Loucy (cell line): ENCODE measurements at regions not wholly inside any gene's neighbourhood (a gene's known extent, or its start where the extent isn't known, plus 50 kb on each side); places are given as distances from the start of the nearest gene placed in this dataset.

Experiments used
- EZH2phosphoT487 ChIP-seq: fragments of 200-600 bp; IDR thresholded peaks from 2 replicates; pipeline ENCODE4 v1.6.1; 2018; ENCODE audit warnings: antibody characterized with exemption, mild to moderate bottlenecking, moderate library complexity, borderline replicate concordance
- TF ChIP-seq, protein P1 (sequence below): fragments of 200-600 bp; sonication (generic); conservative IDR thresholded peaks from 2 replicates; pipeline ENCODE4 v1.5.1; 2014; ENCODE audit warnings: mild to moderate bottlenecking, antibody characterized with exemption, low read length

DNA sequence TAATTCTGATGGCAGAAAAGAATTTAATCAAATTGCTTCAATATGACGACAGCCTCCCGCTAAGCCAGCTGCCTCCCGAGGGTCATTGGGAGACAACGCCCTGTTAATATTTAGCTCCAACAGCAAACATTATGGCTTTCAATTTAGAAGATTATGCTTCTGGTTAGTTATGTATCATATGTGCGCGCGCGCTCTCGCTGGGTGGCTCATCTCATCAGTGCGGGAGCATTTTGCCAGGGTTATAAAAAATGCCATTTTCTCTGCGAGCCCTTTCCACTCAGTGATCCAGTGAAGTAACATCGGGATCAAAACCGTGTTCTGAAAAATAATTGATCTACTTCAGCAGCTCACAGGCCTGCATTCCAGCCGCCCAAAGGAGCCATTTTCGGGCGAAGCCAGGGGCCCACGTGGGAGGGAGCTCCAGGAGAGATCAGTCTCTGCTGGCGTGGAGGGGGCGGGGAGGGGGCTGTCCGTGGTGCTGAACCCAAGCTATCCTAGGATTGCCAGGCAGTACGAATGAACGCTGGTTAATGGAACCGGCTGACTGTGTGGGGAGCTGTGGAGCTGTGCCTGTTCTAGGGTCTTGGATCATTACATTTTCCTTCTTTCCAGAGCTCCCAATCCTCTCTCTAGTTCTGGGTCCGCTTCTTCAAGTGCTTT lies 219.1 kb upstream of the ZC3H12A start:
- TF ChIP-seq, protein P1, sequence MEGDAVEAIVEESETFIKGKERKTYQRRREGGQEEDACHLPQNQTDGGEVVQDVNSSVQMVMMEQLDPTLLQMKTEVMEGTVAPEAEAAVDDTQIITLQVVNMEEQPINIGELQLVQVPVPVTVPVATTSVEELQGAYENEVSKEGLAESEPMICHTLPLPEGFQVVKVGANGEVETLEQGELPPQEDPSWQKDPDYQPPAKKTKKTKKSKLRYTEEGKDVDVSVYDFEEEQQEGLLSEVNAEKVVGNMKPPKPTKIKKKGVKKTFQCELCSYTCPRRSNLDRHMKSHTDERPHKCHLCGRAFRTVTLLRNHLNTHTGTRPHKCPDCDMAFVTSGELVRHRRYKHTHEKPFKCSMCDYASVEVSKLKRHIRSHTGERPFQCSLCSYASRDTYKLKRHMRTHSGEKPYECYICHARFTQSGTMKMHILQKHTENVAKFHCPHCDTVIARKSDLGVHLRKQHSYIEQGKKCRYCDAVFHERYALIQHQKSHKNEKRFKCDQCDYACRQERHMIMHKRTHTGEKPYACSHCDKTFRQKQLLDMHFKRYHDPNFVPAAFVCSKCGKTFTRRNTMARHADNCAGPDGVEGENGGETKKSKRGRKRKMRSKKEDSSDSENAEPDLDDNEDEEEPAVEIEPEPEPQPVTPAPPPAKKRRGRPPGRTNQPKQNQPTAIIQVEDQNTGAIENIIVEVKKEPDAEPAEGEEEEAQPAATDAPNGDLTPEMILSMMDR: no peak
- TF ChIP-seq EZH2phosphoT487: no peak
